Stimulated activated naive CD8-positive, alpha-beta T cell treated with anti-CD3 and anti-CD28 coated beads, Interleukin-15, amount 100 ng/mL, for 72 hours (primary cell): ENCODE measurements at regions not wholly inside any gene's neighbourhood (a gene's known extent, or its start where the extent isn't known, plus 50 kb on each side); places are given as distances from the start of the nearest gene placed in this dataset.

ENCODE experiments used
- ATAC-seq: fragments of 150-1000 bp; cut with Tn5 transposase; 2 replicates; pipeline ENCODE4 v1.10.0; 2021; ENCODE audit warnings: mild to moderate bottlenecking, moderate library complexity
- DNase-seq, 2 donors: peaks; one replicate each; pipeline ENCODE4 v3.0.0; 2021 to 2022
- H3K27ac Mint-ChIP-seq, 2 donors: one replicate each; pipeline ENCODE4 v1.8.0; 2022; ENCODE audit warnings: mild to moderate bottlenecking in 2 of 2, mixed read lengths in 2 of 2, moderate library complexity in 2 of 2
- H3K27me3 Mint-ChIP-seq: one replicate; pipeline ENCODE4 v1.8.0; 2022; ENCODE audit warnings: mixed read lengths
- H3K4me1 Mint-ChIP-seq: one replicate; pipeline ENCODE4 v1.8.0; 2022; ENCODE audit warnings: mild to moderate bottlenecking, mixed read lengths
- H3K4me3 Mint-ChIP-seq, 2 donors: one replicate each; pipeline ENCODE4 v1.8.0; 2022; ENCODE audit warnings: mild to moderate bottlenecking in 2 of 2, mixed read lengths in 2 of 2, moderate library complexity in 1 of 2
- H3K9me3 Mint-ChIP-seq, 2 donors: one replicate each; pipeline ENCODE4 v1.8.0; 2022; ENCODE audit warnings: mixed read lengths in 2 of 2

- Mint-ChIP-seq H3K27me3 (no peaks in the 10 kb centered on the region), H3K27ac (no peak overlapping the region)
These were observed 79.7 kb downstream of the VMA21 start for GRCh38 chrX:151476604-151477303.

DNA sequence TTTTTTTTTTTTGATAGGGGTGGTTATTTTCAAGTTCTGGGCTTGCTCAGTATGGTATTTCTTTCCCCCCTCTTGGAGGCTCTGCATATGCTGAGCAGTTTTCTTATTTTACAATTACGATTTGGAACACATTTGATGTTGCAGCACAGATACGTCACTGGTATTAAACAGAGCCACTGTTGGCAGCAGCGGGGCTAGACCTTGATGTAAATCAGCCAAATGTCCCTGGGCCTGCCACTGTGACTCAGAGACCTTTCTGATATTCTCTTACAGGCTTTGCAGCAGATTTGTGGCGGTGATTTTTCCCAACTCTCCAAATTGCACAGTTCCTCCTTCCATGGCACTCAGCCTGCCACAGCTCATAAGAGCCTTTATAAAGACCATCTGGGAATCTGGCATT lies 81.1 kb downstream of the VMA21 start:
- Mint-ChIP-seq H3K4me3 (no peak overlapping the region), H3K4me1 (no peaks in the 10 kb centered on the region), H3K27ac (no peak overlapping the region), H3K27me3 (no peaks in the 10 kb centered on the region), H3K9me3 (no peaks in the 10 kb centered on the region)
- DNase-seq (no peak), ATAC-seq (no peak)

More at GRCh38 chrX:151476604-151477303, 79.7 kb downstream of the VMA21 start:
- DNase-seq, result no peak
- H3K4me1 Mint-ChIP-seq, result no peaks in the 10 kb centered on the region
- no peaks in the 10 kb centered on the region for H3K9me3 Mint-ChIP-seq
- no peak overlapping the region for H3K4me3 Mint-ChIP-seq
- no peak for ATAC-seq

GRCh38 chrX:151488677-151489076 lies 74.8 kb upstream of the PASD1 start:
- H3K9me3 Mint-ChIP-seq, result no peaks in the 10 kb centered on the region
- ATAC-seq (peak; percentile 55), DNase-seq (peak in 1 of 2 donors; percentile 8)
- H3K4me1 Mint-ChIP-seq, result peaks cover 8% of the 10 kb centered on the region
- H3K27me3 Mint-ChIP-seq, result no peaks in the 10 kb centered on the region
- no peak overlapping the region for H3K27ac Mint-ChIP-seq
- no peak overlapping the region for H3K4me3 Mint-ChIP-seq

- no peak for ATAC-seq
- H3K9me3 Mint-ChIP-seq, result no peaks in the 10 kb centered on the region
- no peak overlapping the region for H3K4me3 Mint-ChIP-seq
- H3K4me1 Mint-ChIP-seq, result no peaks in the 10 kb centered on the region
- DNase-seq, result no peak
- no peak overlapping the region for H3K27ac Mint-ChIP-seq
- peaks cover 21% of the 10 kb centered on the region for H3K27me3 Mint-ChIP-seq
These were observed 57.7 kb upstream of the PASD1 start for GRCh38 chrX:151505796-151506195.

- Mint-ChIP-seq H3K9me3 (no peaks in the 10 kb centered on the region), H3K27me3 (peaks cover 21% of the 10 kb centered on the region), H3K4me1 (no peaks in the 10 kb centered on the region), H3K27ac (no peak overlapping the region), H3K4me3 (no peak overlapping the region)
- no peak for DNase-seq
- ATAC-seq, result no peak
These were observed 53.3 kb upstream of the PASD1 start for GRCh38 chrX:151510203-151510602.

DNA sequence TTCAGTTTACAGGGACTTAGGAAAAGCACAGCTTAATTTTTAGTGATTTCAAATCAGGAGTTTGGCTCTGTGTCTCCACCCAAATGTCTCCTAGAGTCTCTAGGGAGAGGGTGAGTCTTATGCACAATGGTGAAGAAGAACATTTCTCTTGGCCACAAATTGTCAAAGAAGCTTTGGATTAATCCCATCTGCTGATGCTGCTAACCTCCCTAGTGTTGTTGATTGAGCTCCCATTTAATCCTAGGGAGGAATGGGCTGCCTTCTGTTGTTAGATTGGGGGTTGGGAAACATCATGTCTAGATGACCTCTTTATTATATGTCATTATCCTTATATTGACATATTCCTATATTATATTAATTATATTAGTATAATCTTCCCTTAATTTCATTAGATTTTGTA lies 50.0 kb upstream of the PASD1 start:
- Mint-ChIP-seq H3K27me3 (peaks cover 21% of the 10 kb centered on the region), H3K4me3 (no peak overlapping the region), H3K27ac (no peak overlapping the region), H3K9me3 (no peaks in the 10 kb centered on the region), H3K4me1 (no peaks in the 10 kb centered on the region)
- ATAC-seq, result no peak
- no peak for DNase-seq
